Stomach smooth muscle (tissue), 2 donors: ENCODE measurements at regions not wholly inside any gene's neighbourhood (a gene's known extent, or its start where the extent isn't known, plus 50 kb on each side); places are given as distances from the start of the nearest gene placed in this dataset.

Experiments
- H3K27ac ChIP-seq: one replicate; pipeline ENCODE4 v1.7.0; 2013; ENCODE audit warnings: mild to moderate bottlenecking, low read length, inconsistent platforms
- H3K27me3 ChIP-seq, 2 donors: one replicate each; pipeline ENCODE4 v1.7.0; 2013; ENCODE audit warnings: low read length in 2 of 2; ENCODE audit not compliant: insufficient read depth in 2 of 2, control insufficient read depth in 1 of 2
- H3K36me3 ChIP-seq, 2 donors: one replicate each; pipeline ENCODE4 v1.7.0; 2013; ENCODE audit warnings: low read length in 2 of 2; ENCODE audit not compliant: control insufficient read depth in 2 of 2, insufficient read depth in 2 of 2
- H3K4me1 ChIP-seq: one replicate; pipeline ENCODE4 v1.7.0; 2013; ENCODE audit warnings: low read length; ENCODE audit not compliant: control insufficient read depth, insufficient read depth
- H3K4me3 ChIP-seq, 2 donors: one replicate each; pipeline ENCODE4 v1.7.0; 2013; ENCODE audit warnings: low read length in 2 of 2
- H3K9ac ChIP-seq, 2 donors: one replicate each; pipeline ENCODE4 v1.7.0; 2013; ENCODE audit warnings: low read length in 2 of 2, mild to moderate bottlenecking in 1 of 2
- H3K9me3 ChIP-seq, 2 donors: one replicate each; pipeline ENCODE4 v1.7.0; 2013; ENCODE audit warnings: low read length in 2 of 2; ENCODE audit not compliant: control insufficient read depth in 2 of 2
- donor health status: healthy.
- donor health status: Pancreatic carcinoma.

GRCh38 chr5:4083591-4084337 lies 488.1 kb downstream of the IRX1 start:
- Histone ChIP-seq H3K27me3 (peaks cover 0 to 5% of the 10 kb centered on the region in 2 donors), H3K4me1 (no peaks in the 10 kb centered on the region), H3K4me3 (no peak overlapping the region), H3K9ac (no peak overlapping the region), H3K9me3 (no peaks in the 10 kb centered on the region), H3K27ac (no peak overlapping the region), H3K36me3 (no peaks in the 10 kb centered on the region)

GRCh38 chr5:4086081-4086480 lies 490.4 kb downstream of the IRX1 start:
- no peaks in the 10 kb centered on the region for H3K4me1 ChIP-seq
- peaks cover 0 to 2% of the 10 kb centered on the region in 2 donors for H3K27me3 ChIP-seq
- no peak overlapping the region for H3K27ac ChIP-seq
- no peak overlapping the region for H3K4me3 ChIP-seq
- H3K9me3 ChIP-seq = no peaks in the 10 kb centered on the region
- no peak overlapping the region for H3K9ac ChIP-seq
- no peaks in the 10 kb centered on the region for H3K36me3 ChIP-seq

GRCh38 chr5:4087110-4087509 lies 491.5 kb downstream of the IRX1 start:
- Histone ChIP-seq H3K4me3 (no peak overlapping the region), H3K4me1 (no peaks in the 10 kb centered on the region), H3K27ac (no peak overlapping the region), H3K27me3 (peaks cover 0 to 2% of the 10 kb centered on the region in 2 donors), H3K9me3 (no peaks in the 10 kb centered on the region), H3K36me3 (no peaks in the 10 kb centered on the region), H3K9ac (no peak overlapping the region)

GRCh38 chr5:4089087-4089486 lies 493.5 kb downstream of the IRX1 start:
- Histone ChIP-seq H3K27me3 (peaks cover 0 to 2% of the 10 kb centered on the region in 2 donors), H3K4me1 (no peaks in the 10 kb centered on the region), H3K36me3 (no peaks in the 10 kb centered on the region), H3K9ac (no peak overlapping the region), H3K27ac (no peak overlapping the region), H3K9me3 (no peaks in the 10 kb centered on the region), H3K4me3 (no peak overlapping the region)

- Histone ChIP-seq H3K4me1 (no peaks in the 10 kb centered on the region), H3K9me3 (no peaks in the 10 kb centered on the region), H3K36me3 (no peaks in the 10 kb centered on the region), H3K4me3 (no peak overlapping the region), H3K27ac (no peak overlapping the region), H3K27me3 (no peaks in the 10 kb centered on the region), H3K9ac (no peak overlapping the region)
These were observed 497.6 kb downstream of the IRX1 start for GRCh38 chr5:4093236-4093635.

GRCh38 chr5:4093970-4094369 lies 498.3 kb downstream of the IRX1 start:
- Histone ChIP-seq H3K4me3 (no peak overlapping the region), H3K27ac (no peak overlapping the region), H3K9ac (no peak overlapping the region), H3K36me3 (no peaks in the 10 kb centered on the region), H3K4me1 (no peaks in the 10 kb centered on the region), H3K9me3 (no peaks in the 10 kb centered on the region), H3K27me3 (no peaks in the 10 kb centered on the region)

GRCh38 chr5:4095918-4096630 lies 500.4 kb downstream of the IRX1 start:
- no peaks in the 10 kb centered on the region for H3K27me3 ChIP-seq

GRCh38 chr5:4097199-4097598 lies 501.6 kb downstream of the IRX1 start:
- Histone ChIP-seq H3K4me3 (no peak overlapping the region), H3K36me3 (no peaks in the 10 kb centered on the region), H3K4me1 (no peaks in the 10 kb centered on the region), H3K9ac (no peak overlapping the region), H3K9me3 (no peaks in the 10 kb centered on the region), H3K27me3 (no peaks in the 10 kb centered on the region), H3K27ac (no peak overlapping the region)

More at GRCh38 chr5:4095918-4096630, 500.4 kb downstream of the IRX1 start:
- Histone ChIP-seq H3K27ac (no peak overlapping the region), H3K9me3 (no peaks in the 10 kb centered on the region), H3K4me3 (no peak overlapping the region), H3K4me1 (no peaks in the 10 kb centered on the region), H3K36me3 (no peaks in the 10 kb centered on the region), H3K9ac (no peak overlapping the region)

GRCh38 chr5:4098226-4098625 lies 502.6 kb downstream of the IRX1 start:
- no peaks in the 10 kb centered on the region for H3K27me3 ChIP-seq
- no peaks in the 10 kb centered on the region for H3K9me3 ChIP-seq
- no peaks in the 10 kb centered on the region for H3K36me3 ChIP-seq
- no peaks in the 10 kb centered on the region for H3K4me1 ChIP-seq
- H3K9ac ChIP-seq = no peak overlapping the region
- no peak overlapping the region for H3K27ac ChIP-seq
- H3K4me3 ChIP-seq = no peak overlapping the region

GRCh38 chr5:4099386-4099785 lies 503.8 kb downstream of the IRX1 start:
- Histone ChIP-seq H3K4me1 (no peaks in the 10 kb centered on the region), H3K4me3 (no peak overlapping the region), H3K36me3 (no peaks in the 10 kb centered on the region), H3K9me3 (no peaks in the 10 kb centered on the region), H3K27ac (no peak overlapping the region), H3K9ac (no peak overlapping the region), H3K27me3 (no peaks in the 10 kb centered on the region)

GRCh38 chr5:4100739-4101138 lies 505.1 kb downstream of the IRX1 start:
- H3K27me3 ChIP-seq = no peaks in the 10 kb centered on the region
- no peaks in the 10 kb centered on the region for H3K4me1 ChIP-seq
- no peak overlapping the region for H3K27ac ChIP-seq
- H3K36me3 ChIP-seq = no peaks in the 10 kb centered on the region
- no peak overlapping the region for H3K9ac ChIP-seq
- H3K4me3 ChIP-seq = no peak overlapping the region
- H3K9me3 ChIP-seq = no peaks in the 10 kb centered on the region
